ENCODE measurements at regions not wholly inside any gene's neighbourhood (a gene's known extent, or its start where the extent isn't known, plus 50 kb on each side); places are given as distances from the start of the nearest gene placed in this dataset.

- no peak for DNase-seq
Observed at GRCh38 chr20:40961686-40962640, 66.7 kb upstream of the TOP1 start.

GRCh38 chr20:40962733-40963504, 65.7 kb upstream of the TOP1 start:
- peak; percentile 73 for DNase-seq

GRCh38 chr20:40963505-40963845, 65.1 kb upstream of the TOP1 start:
- no peak for DNase-seq

- DNase-seq, result no peak
Observed at GRCh38 chr20:40965671-40966070, 63.0 kb upstream of the TOP1 start.

GRCh38 chr20:40966103-40966502, 62.5 kb upstream of the TOP1 start:
- DNase-seq, result no peak

DNA sequence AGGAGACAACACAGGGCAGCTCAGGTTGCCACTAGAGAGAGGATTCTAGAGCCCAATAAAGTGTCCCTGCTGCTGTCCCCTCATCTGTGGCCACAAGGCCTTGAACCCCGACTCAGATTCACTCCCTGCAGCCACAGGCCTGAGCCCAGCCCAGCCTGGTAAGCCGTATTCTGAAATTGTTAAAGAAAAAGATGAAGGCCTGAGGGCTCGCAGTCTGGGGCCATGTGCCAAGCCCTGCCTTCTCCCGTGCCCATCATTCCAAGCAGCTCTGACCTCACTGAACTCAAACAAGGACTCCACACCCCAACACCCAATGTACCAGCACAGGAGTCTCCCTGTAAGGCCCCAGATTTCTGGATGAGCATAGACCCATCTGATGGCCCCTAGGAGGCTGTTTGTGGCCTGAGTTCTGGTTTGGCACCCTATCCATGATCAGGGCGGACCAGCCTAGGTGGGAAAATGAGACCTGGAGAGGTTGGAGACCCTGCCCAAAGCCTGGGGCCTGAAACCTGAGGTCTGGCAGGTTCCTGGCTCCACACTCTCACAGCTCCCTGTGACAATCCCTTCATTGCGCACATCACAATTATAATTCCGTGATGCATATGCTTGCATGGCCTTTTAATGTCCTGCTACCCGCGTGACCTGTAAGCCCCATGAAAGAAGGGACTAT, 62.0 kb upstream of the TOP1 start:
- no peak for DNase-seq

DNA sequence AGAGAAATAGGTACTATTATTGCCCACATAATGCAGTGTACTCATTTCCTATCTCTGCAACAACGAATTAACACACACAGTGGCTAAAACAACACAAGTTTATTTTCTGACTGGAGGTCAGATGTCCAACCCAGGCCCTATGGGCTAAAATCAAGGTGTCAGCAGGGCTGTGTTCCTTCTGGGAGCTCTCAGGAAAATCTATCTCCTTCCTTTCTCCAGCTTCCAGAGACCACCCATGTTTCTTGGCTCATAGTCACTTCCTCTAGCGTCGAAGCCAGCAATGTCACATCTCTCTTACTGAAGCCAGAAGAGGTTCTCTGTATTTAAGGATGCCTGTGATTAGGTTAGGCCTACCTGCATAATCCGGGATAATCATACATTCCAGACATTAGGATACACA, 60.9 kb upstream of the TOP1 start:
- no peak for DNase-seq

GRCh38 chr20:40968816-40969562, 59.6 kb upstream of the TOP1 start:
- peak; percentile 90 for DNase-seq

DNA sequence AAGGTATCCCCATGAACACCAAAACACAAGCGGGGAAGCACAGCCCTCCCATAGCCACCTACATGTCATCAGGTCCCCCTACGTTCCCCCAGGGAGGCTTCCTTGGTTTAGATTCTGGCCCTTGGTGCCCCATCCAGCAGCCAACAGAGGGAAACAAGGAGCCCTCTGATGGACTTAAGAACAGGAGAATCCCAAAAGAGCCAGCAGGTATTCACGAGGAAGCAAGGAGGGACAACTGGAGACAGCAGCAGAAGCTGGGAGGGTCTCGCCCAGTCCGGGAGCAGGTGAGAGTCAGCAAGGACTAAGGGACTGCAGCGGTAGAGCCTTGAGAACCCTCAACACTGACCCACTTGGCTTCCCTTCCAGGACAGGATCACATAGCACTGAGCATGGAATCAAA, 58.4 kb upstream of the TOP1 start:
- no peak for DNase-seq

DNA sequence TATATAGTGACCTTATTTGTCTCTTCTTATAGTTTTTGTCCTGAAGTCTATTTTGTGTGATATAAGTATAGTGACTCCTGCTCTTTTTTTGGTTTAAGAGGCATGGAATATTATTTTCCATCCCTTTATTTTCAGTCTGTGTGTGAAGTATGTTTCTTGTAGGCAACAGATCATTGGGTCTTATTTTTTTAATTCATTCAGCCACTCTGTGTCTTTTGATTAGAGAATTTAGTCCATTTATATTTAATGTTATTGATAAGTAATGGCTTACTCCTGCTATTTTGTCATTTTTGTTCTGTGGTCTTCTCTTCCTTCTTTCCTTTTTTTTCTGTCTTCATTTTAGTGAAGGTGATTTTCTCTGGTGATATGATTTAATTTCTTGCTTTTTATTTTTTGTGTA, 51.4 kb upstream of the TOP1 start:
- DNase-seq, result no peak

DNA sequence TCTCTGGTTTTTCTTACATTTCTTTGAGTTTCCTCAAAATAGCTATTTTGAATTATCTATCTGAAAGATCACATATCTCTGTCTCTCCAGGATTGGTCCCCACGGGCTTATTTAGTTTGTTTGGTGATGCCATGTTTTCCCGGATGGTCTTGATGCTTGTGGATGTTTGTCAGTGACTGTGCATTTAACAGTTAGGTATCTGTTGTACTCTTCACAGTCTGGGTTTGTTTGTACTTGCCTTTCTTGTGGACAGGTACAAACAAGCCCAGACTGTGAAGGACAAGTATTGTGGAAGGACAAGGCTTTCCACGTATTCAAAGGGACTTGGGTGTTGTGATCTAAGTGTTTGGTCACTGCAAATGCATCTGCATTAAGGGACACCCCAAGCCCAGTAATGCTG, 49.9 kb upstream of the TOP1 start:
- DNase-seq, result no peak
